AG08396 (cell line): ENCODE measurements at regions not wholly inside any gene's neighbourhood (a gene's known extent, or its start where the extent isn't known, plus 50 kb on each side); places are given as distances from the start of the nearest gene placed in this dataset.

Experiments used
- DNase-seq: peaks from one replicate; pipeline ENCODE4 v3.0.0; 2012; ENCODE audit warnings: low spot score, mixed read lengths

GRCh38 chr2:5067816-5068215 lies 624.4 kb upstream of the SOX11 start:
- no peak for DNase-seq

- DNase-seq = no peak
Measured at GRCh38 chr2:5070257-5070656, 621.9 kb upstream of the SOX11 start.

GRCh38 chr2:5074733-5075132 lies 617.5 kb upstream of the SOX11 start:
- no peak for DNase-seq

- no peak for DNase-seq
Measured at GRCh38 chr2:5076599-5076998, 615.6 kb upstream of the SOX11 start.

GRCh38 chr2:5077479-5078089 lies 614.6 kb upstream of the SOX11 start:
- DNase-seq = no peak

GRCh38 chr2:5083402-5083801 lies 608.8 kb upstream of the SOX11 start:
- no peak for DNase-seq

GRCh38 chr2:5089409-5089808 lies 602.8 kb upstream of the SOX11 start:
- no peak for DNase-seq

- DNase-seq = no peak
Measured at GRCh38 chr2:5093056-5093455, 599.1 kb upstream of the SOX11 start.

GRCh38 chr2:5093518-5093917 lies 598.7 kb upstream of the SOX11 start:
- no peak for DNase-seq

- no peak for DNase-seq
Measured at GRCh38 chr2:5094192-5094591, 598.0 kb upstream of the SOX11 start.

- DNase-seq = no peak
Measured at GRCh38 chr2:5098286-5098685, 593.9 kb upstream of the SOX11 start.

- no peak for DNase-seq
Measured at GRCh38 chr2:5102823-5103222, 589.4 kb upstream of the SOX11 start.

GRCh38 chr2:5111581-5111980 lies 580.6 kb upstream of the SOX11 start:
- DNase-seq = no peak

- DNase-seq = no peak
Measured at GRCh38 chr2:5119046-5119445, 573.1 kb upstream of the SOX11 start.

- no peak for DNase-seq
Measured at GRCh38 chr2:5121121-5121520, 571.1 kb upstream of the SOX11 start.

- no peak for DNase-seq
Measured at GRCh38 chr2:5121642-5122041, 570.5 kb upstream of the SOX11 start.

GRCh38 chr2:5123582-5124196 lies 568.5 kb upstream of the SOX11 start:
- DNase-seq = no peak

- DNase-seq = no peak
Measured at GRCh38 chr2:5125017-5125730, 567.0 kb upstream of the SOX11 start.

GRCh38 chr2:5132281-5132680 lies 559.9 kb upstream of the SOX11 start:
- DNase-seq = no peak

- no peak for DNase-seq
Measured at GRCh38 chr2:5140347-5140746, 551.8 kb upstream of the SOX11 start.

- DNase-seq = no peak
Measured at GRCh38 chr2:5144159-5144558, 548.0 kb upstream of the SOX11 start.

GRCh38 chr2:5145053-5145452 lies 547.1 kb upstream of the SOX11 start:
- no peak for DNase-seq

GRCh38 chr2:5145801-5146200 lies 546.4 kb upstream of the SOX11 start:
- no peak for DNase-seq
